Thyroid gland (tissue), 4 donors: ENCODE measurements at regions not wholly inside any gene's neighbourhood (a gene's known extent, or its start where the extent isn't known, plus 50 kb on each side); places are given as distances from the start of the nearest gene placed in this dataset.

Source experiments
- CTCF ChIP-seq, 6 experiments: fragments of 200-600 bp in 3 of 6; fragments of 450-650 bp in 3 of 6; sonication (generic) in 3 of 6; IDR thresholded peaks; one replicate each; pipeline ENCODE4 v1.5.1; 2016 to 2019; ENCODE audit warnings: antibody characterized with exemption in 6 of 6, mild to moderate bottlenecking in 2 of 6, inconsistent platforms in 1 of 6, moderate library complexity in 1 of 6
- POLR2A ChIP-seq, 2 donors: fragments of 450-650 bp; IDR thresholded peaks; one replicate each; pipeline ENCODE4 v1.6.1; 2017; ENCODE audit warnings: antibody characterized with exemption in 2 of 2, mild to moderate bottlenecking in 2 of 2, moderate library complexity in 1 of 2

- TF ChIP-seq CTCF (IDR thresholded peaks at IDR 0.05) (no peak), POLR2A (IDR thresholded peaks at IDR 0.05) (no peak)
Measured at GRCh38 chr20:51217347-51218045, 194.6 kb upstream of the KCNG1 start.
